Activated naive CD4-positive, alpha-beta T cell treated with anti-CD3 and anti-CD28 coated beads, Interleukin-2, amount 50 U/mL, for 72 hours (primary cell): ENCODE measurements at regions not wholly inside any gene's neighbourhood (a gene's known extent, or its start where the extent isn't known, plus 50 kb on each side); places are given as distances from the start of the nearest gene placed in this dataset.

Experiments
- ATAC-seq, 2 donors: fragments of 150-1000 bp; cut with Tn5 transposase; 2 replicates each; pipeline ENCODE4 v1.10.0; 2021; ENCODE audit warnings: mild to moderate bottlenecking in 2 of 2, moderate library complexity in 2 of 2
- DNase-seq, 2 donors: peaks; one replicate each; pipeline ENCODE4 v3.0.0; 2021 to 2022; ENCODE audit warnings: low spot score in 2 of 2
- H3K27ac Mint-ChIP-seq, 2 donors: one replicate each; pipeline ENCODE4 v1.8.0; 2022; ENCODE audit warnings: mild to moderate bottlenecking in 2 of 2, mixed read lengths in 2 of 2
- H3K36me3 Mint-ChIP-seq, 2 donors: one replicate each; pipeline ENCODE4 v1.8.0; 2022; ENCODE audit warnings: mixed read lengths in 2 of 2
- H3K9me3 Mint-ChIP-seq, 2 donors: one replicate each; pipeline ENCODE4 v1.8.0; 2022; ENCODE audit warnings: mixed read lengths in 2 of 2

- no peak overlapping the region for H3K27ac Mint-ChIP-seq
- ATAC-seq, result no peak
These were observed 50.3 kb upstream of the FNDC1 start for GRCh38 chr6:159118924-159119323.

GRCh38 chr6:159117563-159117962, 51.6 kb upstream of the FNDC1 start:
- no peak for ATAC-seq
- Mint-ChIP-seq H3K27ac (no peak overlapping the region), H3K36me3 (peaks cover 0 to 8% of the 10 kb centered on the region in 2 donors), H3K9me3 (no peaks in the 10 kb centered on the region)
- DNase-seq, result no peak

More at GRCh38 chr6:159118924-159119323, 50.3 kb upstream of the FNDC1 start:
- no peak for DNase-seq
- H3K36me3 Mint-ChIP-seq, result peaks cover 0 to 8% of the 10 kb centered on the region in 2 donors
- no peaks in the 10 kb centered on the region for H3K9me3 Mint-ChIP-seq

GRCh38 chr6:159117046-159117445, 52.2 kb upstream of the FNDC1 start:
- no peak overlapping the region for H3K27ac Mint-ChIP-seq
- no peak for ATAC-seq
- DNase-seq, result no peak
- peaks cover 0 to 8% of the 10 kb centered on the region in 2 donors for H3K36me3 Mint-ChIP-seq
- H3K9me3 Mint-ChIP-seq, result no peaks in the 10 kb centered on the region

GRCh38 chr6:159116343-159116742, 52.9 kb upstream of the FNDC1 start:
- Mint-ChIP-seq H3K27ac (no peak overlapping the region), H3K36me3 (peaks cover 0 to 8% of the 10 kb centered on the region in 2 donors), H3K9me3 (no peaks in the 10 kb centered on the region)
- no peak for ATAC-seq
- no peak for DNase-seq

GRCh38 chr6:159114569-159114968, 54.6 kb upstream of the FNDC1 start:
- ATAC-seq, result no peak
- H3K27ac Mint-ChIP-seq, result no peak overlapping the region
- no peaks in the 10 kb centered on the region for H3K9me3 Mint-ChIP-seq
- H3K36me3 Mint-ChIP-seq, result peaks cover 0 to 3% of the 10 kb centered on the region in 2 donors
- DNase-seq, result no peak

- H3K27ac Mint-ChIP-seq, result no peak overlapping the region
- no peak for ATAC-seq
These were observed 56.0 kb upstream of the FNDC1 start for GRCh38 chr6:159113223-159113622.

GRCh38 chr6:159112714-159113113, 56.5 kb upstream of the FNDC1 start:
- no peak for DNase-seq

More at GRCh38 chr6:159113223-159113622, 56.0 kb upstream of the FNDC1 start:
- Mint-ChIP-seq H3K9me3 (no peaks in the 10 kb centered on the region), H3K36me3 (no peaks in the 10 kb centered on the region)
- DNase-seq, result no peak

GRCh38 chr6:159110748-159111147, 58.5 kb upstream of the FNDC1 start:
- Mint-ChIP-seq H3K9me3 (no peaks in the 10 kb centered on the region), H3K27ac (no peak overlapping the region), H3K36me3 (no peaks in the 10 kb centered on the region)
- ATAC-seq (no peak), DNase-seq (no peak)

More at GRCh38 chr6:159112714-159113113, 56.5 kb upstream of the FNDC1 start:
- H3K36me3 Mint-ChIP-seq, result no peaks in the 10 kb centered on the region
- no peaks in the 10 kb centered on the region for H3K9me3 Mint-ChIP-seq
- no peak overlapping the region for H3K27ac Mint-ChIP-seq
- no peak for ATAC-seq

GRCh38 chr6:159110013-159110412, 59.2 kb upstream of the FNDC1 start:
- H3K9me3 Mint-ChIP-seq, result no peaks in the 10 kb centered on the region
- ATAC-seq (no peak), DNase-seq (peak in 1 of 2 donors; percentile 60)
- H3K27ac Mint-ChIP-seq, result no peak overlapping the region
- H3K36me3 Mint-ChIP-seq, result no peaks in the 10 kb centered on the region

GRCh38 chr6:159109391-159109790, 59.8 kb upstream of the FNDC1 start:
- no peak overlapping the region for H3K27ac Mint-ChIP-seq
- ATAC-seq, result no peak

GRCh38 chr6:159108426-159108985, 60.7 kb upstream of the FNDC1 start:
- Mint-ChIP-seq H3K27ac (peak overlapping the region in 1 of 2 donors; percentile 92), H3K9me3 (no peaks in the 10 kb centered on the region), H3K36me3 (no peaks in the 10 kb centered on the region)
- no peak for DNase-seq
- no peak for ATAC-seq

More at GRCh38 chr6:159109391-159109790, 59.8 kb upstream of the FNDC1 start:
- H3K9me3 Mint-ChIP-seq, result no peaks in the 10 kb centered on the region
- DNase-seq, result no peak
- no peaks in the 10 kb centered on the region for H3K36me3 Mint-ChIP-seq

- no peak for DNase-seq
- Mint-ChIP-seq H3K9me3 (no peaks in the 10 kb centered on the region), H3K36me3 (no peaks in the 10 kb centered on the region), H3K27ac (peak overlapping the region; percentile 72 to 92)
- ATAC-seq, result peak; percentile 46 to 60
These were observed 61.5 kb upstream of the FNDC1 start for GRCh38 chr6:159107451-159108260.

- DNase-seq (peak; percentile 92 to 98), ATAC-seq (peak; percentile 86 to 88)
- Mint-ChIP-seq H3K36me3 (no peaks in the 10 kb centered on the region), H3K27ac (peak overlapping the region; percentile 92 to 95), H3K9me3 (no peaks in the 10 kb centered on the region)
These were observed 61.9 kb upstream of the TAGAP start for GRCh38 chr6:159106627-159107241.

- peak overlapping the region in 1 of 2 donors; percentile 92 for H3K27ac Mint-ChIP-seq
- ATAC-seq, result no peak
- no peaks in the 10 kb centered on the region for H3K36me3 Mint-ChIP-seq
- no peak for DNase-seq
- H3K9me3 Mint-ChIP-seq, result no peaks in the 10 kb centered on the region
These were observed 60.9 kb upstream of the TAGAP start for GRCh38 chr6:159105716-159106115.

- no peaks in the 10 kb centered on the region for H3K9me3 Mint-ChIP-seq
- no peak for DNase-seq
- no peak for ATAC-seq
- H3K27ac Mint-ChIP-seq, result peak overlapping the region in 1 of 2 donors; percentile 76
- H3K36me3 Mint-ChIP-seq, result no peaks in the 10 kb centered on the region
These were observed 60.1 kb upstream of the TAGAP start for GRCh38 chr6:159104931-159105330.

GRCh38 chr6:159104163-159104925, 59.6 kb upstream of the TAGAP start:
- H3K27ac Mint-ChIP-seq, result peak overlapping the region; percentile 76 to 84
- DNase-seq (peak; percentile 77 to 78), ATAC-seq (peak; percentile 65 to 72)
- no peaks in the 10 kb centered on the region for H3K36me3 Mint-ChIP-seq
- H3K9me3 Mint-ChIP-seq, result no peaks in the 10 kb centered on the region
